Fibroblast of lung (primary cell): ENCODE measurements at regions not wholly inside any gene's neighbourhood (a gene's known extent, or its start where the extent isn't known, plus 50 kb on each side); places are given as distances from the start of the nearest gene placed in this dataset.

Experiments
- DNase-seq, 2 donors: peaks; one replicate each; pipeline versions ENCODE4 v3.0.0 to v3.0.0-alpha.2; 2010; ENCODE audit warnings: low read depth in 2 of 2
- H2AFZ ChIP-seq: 2 replicates; pipeline ENCODE4 v1.5.1; 2012; ENCODE audit warnings: low read length, control low read depth, inconsistent platforms
- H3K27ac ChIP-seq: 2 replicates; pipeline ENCODE4 v1.5.1; 2011; ENCODE audit warnings: low read length, control low read depth; ENCODE audit not compliant: insufficient read depth
- H3K27me3 ChIP-seq: 2 replicates; pipeline ENCODE4 v1.5.1; 2011; ENCODE audit warnings: mild to moderate bottlenecking, low read length; ENCODE audit not compliant: control insufficient read depth, insufficient read depth
- H3K36me3 ChIP-seq: 2 replicates; pipeline ENCODE4 v1.5.1; 2011; ENCODE audit warnings: low read length; ENCODE audit not compliant: control insufficient read depth, insufficient read depth
- H3K4me1 ChIP-seq: 2 replicates; pipeline ENCODE4 v1.5.1; 2011; ENCODE audit warnings: low read length; ENCODE audit not compliant: control insufficient read depth, insufficient read depth; ENCODE audit errors: extremely low read depth
- H3K4me2 ChIP-seq: 2 replicates; pipeline ENCODE4 v1.5.1; 2011; ENCODE audit warnings: low read length, control low read depth; ENCODE audit not compliant: insufficient read depth; ENCODE audit errors: extremely low read depth
- H3K4me3 ChIP-seq, 4 experiments: fragments of 200-600 bp in 1 of 4; sonication (generic) in 1 of 4; replicated peaks in 1 of 4; 2 replicates each; pipeline ENCODE4 v1.5.1; 2011 to 2016; ENCODE audit warnings: low read length in 4 of 4, low read depth in 3 of 4, mild to moderate bottlenecking in 3 of 4, control low read depth in 2 of 4, inconsistent platforms in 1 of 4, mixed read lengths in 1 of 4; ENCODE audit not compliant: insufficient read depth in 1 of 4; ENCODE audit errors: control extremely low read depth in 1 of 4
- H3K79me2 ChIP-seq: 2 replicates; pipeline ENCODE4 v1.5.1; 2012; ENCODE audit warnings: mild to moderate bottlenecking, low read length, inconsistent platforms; ENCODE audit not compliant: control insufficient read depth, insufficient read depth
- H3K9ac ChIP-seq: 2 replicates; pipeline ENCODE4 v1.5.1; 2011; ENCODE audit warnings: mild to moderate bottlenecking, low read length, control low read depth; ENCODE audit not compliant: insufficient read depth
- H3K9me3 ChIP-seq: 2 replicates; pipeline ENCODE4 v1.5.1; 2012; ENCODE audit warnings: low read depth, low read length; ENCODE audit not compliant: control insufficient read depth, insufficient read depth
- H4K20me1 ChIP-seq: 2 replicates; pipeline ENCODE4 v1.5.1; 2011; ENCODE audit warnings: low read length; ENCODE audit not compliant: control insufficient read depth, insufficient read depth; ENCODE audit errors: extremely low read depth
- CTCF ChIP-seq, 2 donors: IDR thresholded peaks in 1 of 2; conservative IDR thresholded peaks in 1 of 2; 1 replicate in 1 of 2; 2 replicates in 1 of 2; pipeline ENCODE4 v1.5.1; 2011 to 2012; ENCODE audit warnings: low read length in 2 of 2, control low read depth in 1 of 2, inconsistent platforms in 1 of 2, low read depth in 1 of 2, mild to moderate bottlenecking in 1 of 2
- EZH2 ChIP-seq: IDR thresholded peaks from 2 replicates; pipeline ENCODE4 v1.5.1; 2012; ENCODE audit warnings: low read length, control low read depth, mild to moderate bottlenecking; ENCODE audit errors: missing control alignments

GRCh38 chr6:55633471-55633870 lies 54.5 kb upstream of the HMGCLL1 start:
- no peak overlapping the region for H2AFZ ChIP-seq
- DNase-seq: no peak
- H4K20me1 ChIP-seq: no peaks in the 10 kb centered on the region
- H3K27ac ChIP-seq: no peak overlapping the region
- H3K4me1 ChIP-seq: no peaks in the 10 kb centered on the region
- H3K9me3 ChIP-seq: no peaks in the 10 kb centered on the region
- TF ChIP-seq CTCF (conservative IDR thresholded peaks at IDR 0.05 in 1 of 2, IDR thresholded peaks at IDR 0.05 in 1 of 2; ENCODE audit: low read depth in 1 of 2, low read length in 2 of 2) (no peak), EZH2 (no peak)
- no peaks in the 10 kb centered on the region for H3K36me3 ChIP-seq
- no peaks in the 10 kb centered on the region for H3K27me3 ChIP-seq
- no peak overlapping the region for H3K4me2 ChIP-seq
- H3K4me3 ChIP-seq: no peak overlapping the region
- no peaks in the 10 kb centered on the region for H3K79me2 ChIP-seq
- no peak overlapping the region for H3K9ac ChIP-seq

GRCh38 chr6:55632953-55633352 lies 54.0 kb upstream of the HMGCLL1 start:
- DNase-seq: peak; percentile 5 to 61
- H3K9ac ChIP-seq: no peak overlapping the region
- H2AFZ ChIP-seq: no peak overlapping the region

More at GRCh38 chr6:55632953-55633352, 54.0 kb upstream of the HMGCLL1 start:
- no peak overlapping the region for H3K4me3 ChIP-seq
- H3K36me3 ChIP-seq: no peaks in the 10 kb centered on the region
- H3K79me2 ChIP-seq: no peaks in the 10 kb centered on the region
- TF ChIP-seq EZH2: no peak
- TF ChIP-seq CTCF (conservative IDR thresholded peaks at IDR 0.05 in 1 of 2, IDR thresholded peaks at IDR 0.05 in 1 of 2; ENCODE audit: low read depth in 1 of 2, low read length in 2 of 2): no peak
- H3K27me3 ChIP-seq: no peaks in the 10 kb centered on the region
- no peak overlapping the region for H3K27ac ChIP-seq
- H3K9me3 ChIP-seq: no peaks in the 10 kb centered on the region
- H4K20me1 ChIP-seq: no peaks in the 10 kb centered on the region
- no peaks in the 10 kb centered on the region for H3K4me1 ChIP-seq
- no peak overlapping the region for H3K4me2 ChIP-seq
